Neural cell (in vitro differentiated cells): ENCODE measurements at regions not wholly inside any gene's neighbourhood (a gene's known extent, or its start where the extent isn't known, plus 50 kb on each side); places are given as distances from the start of the nearest gene placed in this dataset.

Source experiments
- H2AFZ ChIP-seq: fragments of 200-600, 300-800 bp; sonication (generic), shearing (Covaris generic); 2 replicates; pipeline ENCODE4 v1.6.0; 2014; ENCODE audit warnings: low read depth, mild to moderate bottlenecking, antibody characterized with exemption, low read length, moderate library complexity
- H3F3A ChIP-seq: fragments of 200-600 bp; shearing (Covaris generic); 2 replicates; pipeline ENCODE4 v1.6.1; 2016; ENCODE audit warnings: mild to moderate bottlenecking, moderate library complexity, mixed read lengths, antibody characterized with exemption, low read length; ENCODE audit not compliant: insufficient read depth, poor library complexity, severe bottlenecking
- H3K27ac ChIP-seq: fragments of 200-600, 300-800 bp; sonication (generic), shearing (Covaris generic); 2 replicates; pipeline ENCODE4 v1.5.1; 2014; ENCODE audit warnings: mild to moderate bottlenecking, low read length, moderate library complexity
- H3K27me3 ChIP-seq: fragments of 300-800, 200-600 bp; sonication (generic), shearing (Covaris generic); 2 replicates; pipeline ENCODE4 v1.6.0; 2014; ENCODE audit warnings: mild to moderate bottlenecking, low read depth, low read length, moderate library complexity; ENCODE audit not compliant: insufficient read depth
- H3K36me3 ChIP-seq: fragments of 300-800, 200-600 bp; sonication (generic), shearing (Covaris generic); 2 replicates; pipeline ENCODE4 v1.5.1; 2014; ENCODE audit warnings: mild to moderate bottlenecking, antibody characterized with exemption, low read length, moderate library complexity; ENCODE audit not compliant: insufficient read depth
- H3K4me2 ChIP-seq: fragments of 300-800, 200-600 bp; sonication (generic), shearing (Covaris generic); 2 replicates; pipeline ENCODE4 v1.6.0; 2014; ENCODE audit warnings: mild to moderate bottlenecking, low read length
- H3K4me3 ChIP-seq: fragments of 300-800, 200-600 bp; sonication (generic), shearing (Covaris generic); 2 replicates; pipeline ENCODE4 v1.5.1; 2014; ENCODE audit warnings: mild to moderate bottlenecking, low read length, moderate library complexity
- H3K79me2 ChIP-seq: fragments of 200-600 bp; shearing (Covaris generic); replicated peaks from 2 replicates; pipeline ENCODE4 v1.6.0; 2014; ENCODE audit warnings: mild to moderate bottlenecking, low read length, moderate library complexity; ENCODE audit not compliant: insufficient read depth
- H3K9ac ChIP-seq: fragments of 300-800, 200-600 bp; sonication (generic), shearing (Covaris generic); 2 replicates; pipeline ENCODE4 v1.6.1; 2016; ENCODE audit warnings: mild to moderate bottlenecking, low read length, mixed read lengths
- H3K9me2 ChIP-seq: fragments of 200-600 bp; shearing (Covaris generic); 2 replicates; pipeline ENCODE4 v1.6.1; 2016; ENCODE audit warnings: mild to moderate bottlenecking, low read length, mixed read lengths; ENCODE audit not compliant: insufficient read depth
- H3K9me3 ChIP-seq: fragments of 200-600, 300-800 bp; sonication (generic), shearing (Covaris generic); 2 replicates; pipeline ENCODE4 v1.6.1; 2016; ENCODE audit warnings: mild to moderate bottlenecking, mixed run types, low read length, moderate library complexity, mixed read lengths
- H4K20me1 ChIP-seq: fragments of 200-600 bp; shearing (Covaris generic); 2 replicates; pipeline ENCODE4 v1.6.1; 2016; ENCODE audit warnings: mild to moderate bottlenecking, mixed run types; ENCODE audit not compliant: insufficient read depth
- CTCF ChIP-seq: fragments of 450-650 bp; IDR thresholded peaks from 2 replicates; pipeline ENCODE4 v1.5.1; 2014; ENCODE audit warnings: antibody characterized with exemption, mild to moderate bottlenecking, moderate library complexity; ENCODE audit not compliant: poor library complexity, severe bottlenecking
- EP300 ChIP-seq: fragments of 450-650 bp; conservative IDR thresholded peaks from 2 replicates; pipeline ENCODE4 v1.6.1; 2014; ENCODE audit warnings: antibody characterized with exemption, mild to moderate bottlenecking, moderate library complexity; ENCODE audit not compliant: poor library complexity, severe bottlenecking
- EZH2 ChIP-seq: fragments of 200-600, 300-800 bp; shearing (Covaris generic), sonication (generic); IDR thresholded peaks from 2 replicates; pipeline ENCODE4 v1.6.1; 2014; ENCODE audit warnings: antibody characterized with exemption, low read length, borderline replicate concordance, mild to moderate bottlenecking; ENCODE audit not compliant: insufficient read depth, poor library complexity, severe bottlenecking
- MXI1 ChIP-seq: fragments of 450-650 bp; conservative IDR thresholded peaks from 2 replicates; pipeline ENCODE4 v1.6.1; 2014; ENCODE audit warnings: antibody characterized with exemption, mild to moderate bottlenecking; ENCODE audit not compliant: poor library complexity, severe bottlenecking
- POLR2AphosphoS5 ChIP-seq: IDR thresholded peaks from 2 replicates; pipeline ENCODE4 v1.6.1; 2012
- RAD21 ChIP-seq: fragments of 450-650 bp; conservative IDR thresholded peaks from 2 replicates; pipeline ENCODE4 v1.6.1; 2014; ENCODE audit warnings: antibody characterized with exemption, mild to moderate bottlenecking, moderate library complexity
- REST ChIP-seq: IDR thresholded peaks from 2 replicates; pipeline ENCODE4 v1.6.1; 2012; ENCODE audit warnings: borderline replicate concordance
- SMC3 ChIP-seq: fragments of 450-650 bp; conservative IDR thresholded peaks from 2 replicates; pipeline ENCODE4 v1.6.1; 2014; ENCODE audit warnings: antibody characterized with exemption, mild to moderate bottlenecking, moderate library complexity; ENCODE audit not compliant: poor library complexity
- TAF1 ChIP-seq: IDR thresholded peaks from 2 replicates; pipeline ENCODE4 v1.6.1; 2012; ENCODE audit warnings: low read depth

- Histone ChIP-seq H3F3A (no peaks in the 10 kb centered on the region), H3K27ac (no peak overlapping the region), H3K36me3 (no peaks in the 10 kb centered on the region), H3K9me2 (no peaks in the 10 kb centered on the region), H3K4me2 (no peak overlapping the region), H3K4me3 (no peak overlapping the region), H3K9ac (no peak overlapping the region), H3K9me3 (no peaks in the 10 kb centered on the region), H4K20me1 (no peaks in the 10 kb centered on the region), H3K27me3 (no peaks in the 10 kb centered on the region), H3K79me2 (no peaks in the 10 kb centered on the region), H2AFZ (no peak overlapping the region)
- TF ChIP-seq RAD21 (no peak), EP300 (no peak), SMC3 (no peak), EZH2 (no peak), REST (no peak), CTCF (no peak), MXI1 (no peak), TAF1 (no peak), POLR2AphosphoS5 (no peak)
Observed at GRCh38 chr6:168988801-168989200, 264.8 kb downstream of the THBS2 start.

DNA sequence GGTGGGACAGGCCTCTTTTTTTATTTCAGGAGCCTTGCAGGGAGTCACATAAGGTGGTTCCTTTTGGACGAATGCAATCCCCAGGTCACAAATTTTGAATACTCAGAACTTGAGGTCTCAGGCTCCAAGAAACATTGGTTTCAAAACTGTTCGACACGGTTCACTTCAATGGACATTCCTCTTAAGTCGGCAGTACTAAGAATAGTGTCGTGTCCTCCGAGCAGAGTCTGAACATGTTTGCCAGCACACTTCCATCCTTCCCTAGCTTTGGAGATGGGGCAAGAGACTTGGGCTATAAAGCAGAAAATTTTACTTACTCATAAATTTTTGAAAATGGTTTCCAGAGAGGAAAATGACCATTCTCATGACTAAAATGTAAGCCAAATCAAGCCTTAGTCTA is 265.4 kb downstream of the THBS2 start:
- no peaks in the 10 kb centered on the region for H3K9me2 ChIP-seq
- no peak overlapping the region for H3K4me2 ChIP-seq
- no peak for TF ChIP-seq SMC3
- TF ChIP-seq POLR2AphosphoS5: no peak
- TF ChIP-seq TAF1: no peak
- no peak for TF ChIP-seq REST
- TF ChIP-seq EP300: no peak
- TF ChIP-seq RAD21: no peak
- TF ChIP-seq CTCF: no peak
- TF ChIP-seq EZH2: no peak
- TF ChIP-seq MXI1: no peak
- H3F3A ChIP-seq: no peaks in the 10 kb centered on the region
- H3K27ac ChIP-seq: no peak overlapping the region
- H3K4me3 ChIP-seq: no peak overlapping the region
- no peaks in the 10 kb centered on the region for H3K36me3 ChIP-seq
- H2AFZ ChIP-seq: no peak overlapping the region
- no peaks in the 10 kb centered on the region for H3K9me3 ChIP-seq
- no peaks in the 10 kb centered on the region for H3K27me3 ChIP-seq
- no peaks in the 10 kb centered on the region for H3K79me2 ChIP-seq
- no peaks in the 10 kb centered on the region for H4K20me1 ChIP-seq
- no peak overlapping the region for H3K9ac ChIP-seq
